ENCODE measurements at regions not wholly inside any gene's neighbourhood (a gene's known extent, or its start where the extent isn't known, plus 50 kb on each side); places are given as distances from the start of the nearest gene placed in this dataset.

GRCh38 chr1:101497881-101498559 lies 261.2 kb downstream of the S1PR1 start:
- TF ChIP-seq POLR2A (IDR thresholded peaks at IDR 0.05) (no peak), CTCF (IDR thresholded peaks at IDR 0.05) (no peak)

Data from heart left ventricle (tissue), 13 donors.